Tibial nerve (tissue), 4 donors: ENCODE measurements at regions not wholly inside any gene's neighbourhood (a gene's known extent, or its start where the extent isn't known, plus 50 kb on each side); places are given as distances from the start of the nearest gene placed in this dataset.

ENCODE experiments used
- CTCF ChIP-seq, 5 experiments: fragments of 200-600 bp in 3 of 5; fragments of 450-650 bp in 2 of 5; sonication (generic) in 3 of 5; IDR thresholded peaks; one replicate each; pipeline ENCODE4 v1.5.1; 2016 to 2019; ENCODE audit warnings: antibody characterized with exemption in 5 of 5, mild to moderate bottlenecking in 3 of 5, moderate library complexity in 2 of 5
- EP300 ChIP-seq, 2 donors: sonication (generic); formaldehyde crosslinking; IDR thresholded peaks; one replicate each; pipeline ENCODE4 v1.6.1; 2017; ENCODE audit warnings: antibody characterized with exemption in 2 of 2, mild to moderate bottlenecking in 1 of 2
- POLR2A ChIP-seq, 2 donors: fragments of 450-650 bp; IDR thresholded peaks; one replicate each; pipeline ENCODE4 v1.6.1; 2017; ENCODE audit warnings: antibody characterized with exemption in 2 of 2, mild to moderate bottlenecking in 2 of 2, moderate library complexity in 2 of 2

- TF ChIP-seq POLR2A (IDR thresholded peaks at IDR 0.05) (no peak), CTCF (IDR thresholded peaks at IDR 0.05) (no peak), EP300 (IDR thresholded peaks at IDR 0.05) (no peak)
Observed at GRCh38 chr7:14999331-14999730, 96.8 kb upstream of the DGKB start.
